HG03439 (cell line): ENCODE measurements at regions not wholly inside any gene's neighbourhood (a gene's known extent, or its start where the extent isn't known, plus 50 kb on each side); places are given as distances from the start of the nearest gene placed in this dataset.

Experiments
- ATAC-seq: cut with Tn5 transposase; IDR thresholded peaks from one replicate; pipeline ENCODE4 v1.9.1; 2021; ENCODE audit warnings: mild to moderate bottlenecking, moderate library complexity; ENCODE audit not compliant: unreplicated experiment

DNA sequence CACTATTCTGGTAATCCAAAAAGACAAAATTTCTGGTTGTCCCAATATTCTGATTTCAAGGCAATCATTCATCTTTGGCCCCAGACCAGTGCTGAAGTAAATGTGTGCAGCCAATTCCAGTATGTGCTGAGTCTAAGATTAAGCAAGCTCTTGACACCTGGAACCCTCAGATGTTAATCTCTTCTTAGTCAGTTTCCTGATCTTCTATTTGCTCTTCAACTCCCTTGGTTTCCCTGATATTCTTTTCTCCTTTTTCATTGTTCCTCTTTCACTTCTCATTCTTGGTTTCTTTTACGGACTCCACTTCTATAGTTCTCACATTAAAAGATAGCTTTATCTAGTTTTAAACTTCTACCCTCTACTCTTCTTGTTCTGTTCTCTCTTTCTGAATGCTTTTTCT, 445.7 kb upstream of the FANCL start:
- ATAC-seq = no peak

- no peak for ATAC-seq
These were observed 439.7 kb upstream of the FANCL start for GRCh38 chr2:58680755-58681310.

DNA sequence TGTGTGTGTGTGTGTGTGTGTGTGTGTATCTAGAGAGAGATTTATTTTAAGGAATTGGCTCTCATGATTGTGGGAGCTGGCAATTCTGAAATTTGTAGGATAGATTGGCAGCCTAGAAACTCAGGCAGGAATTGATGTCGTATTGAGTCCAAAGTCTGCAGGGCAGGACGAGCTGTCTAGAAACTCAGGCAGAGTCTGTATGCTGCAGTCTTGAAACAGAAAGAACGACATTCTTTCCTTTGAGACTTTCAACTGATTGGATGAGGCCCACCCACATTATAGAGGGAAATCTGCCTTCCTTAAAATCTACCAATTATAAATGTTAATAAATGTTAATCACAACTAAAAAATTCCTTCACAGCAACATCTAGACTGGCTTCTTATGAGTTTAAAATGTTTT, 436.6 kb upstream of the FANCL start:
- no peak for ATAC-seq

- ATAC-seq = no peak
These were observed 430.6 kb upstream of the FANCL start for GRCh38 chr2:58671675-58672074.

DNA sequence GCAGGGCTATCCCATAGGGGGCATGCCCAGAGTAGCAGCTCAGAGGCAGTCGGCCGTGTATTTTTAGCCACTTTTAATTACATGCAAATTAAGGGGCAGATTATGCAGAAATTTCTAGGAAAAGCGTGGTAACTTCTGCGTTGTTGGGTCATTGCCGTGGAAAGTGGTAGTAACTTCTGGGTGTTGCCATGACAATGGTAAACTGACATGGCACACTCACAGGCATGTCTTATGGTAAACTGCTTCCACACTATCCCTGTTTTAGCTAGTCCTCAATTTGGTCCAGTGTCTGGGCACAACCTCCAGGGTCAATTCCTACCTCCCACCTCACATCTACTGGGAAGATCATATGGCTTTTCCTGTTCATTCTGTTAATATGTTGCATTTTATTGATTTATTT, 428.9 kb upstream of the FANCL start:
- ATAC-seq = no peak

GRCh38 chr2:58667137-58667774, 426.1 kb upstream of the FANCL start:
- no peak for ATAC-seq

DNA sequence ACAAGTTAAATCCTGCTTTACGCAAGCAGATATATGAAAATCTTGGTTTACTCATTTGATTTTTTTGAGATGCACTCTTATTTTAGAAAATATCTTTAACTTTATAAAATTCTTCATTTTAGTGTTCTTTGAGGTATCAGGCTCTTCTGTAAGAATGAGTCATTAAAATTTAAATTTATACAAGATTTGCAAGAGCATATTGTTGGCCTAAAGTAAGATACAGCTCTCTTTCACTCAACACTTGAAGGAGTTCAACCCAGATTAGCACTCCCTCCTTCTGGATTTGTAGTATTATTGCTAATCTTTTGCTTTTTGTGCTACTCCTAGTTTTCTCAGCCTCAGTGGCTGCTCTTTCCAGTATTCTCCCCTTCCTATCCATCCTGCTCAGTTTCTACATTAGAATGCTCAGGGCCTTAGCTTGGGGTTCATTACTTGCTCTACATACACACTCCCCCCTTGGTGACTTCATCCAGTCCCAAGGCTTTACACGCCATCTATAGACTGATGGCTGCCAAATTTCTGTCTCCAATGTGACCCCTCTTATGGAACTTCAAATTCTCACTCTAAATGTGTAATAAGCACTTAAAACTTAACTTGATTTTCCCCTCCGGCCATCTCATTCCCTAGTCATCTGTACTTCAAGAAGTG, 425.3 kb upstream of the FANCL start:
- no peak for ATAC-seq

DNA sequence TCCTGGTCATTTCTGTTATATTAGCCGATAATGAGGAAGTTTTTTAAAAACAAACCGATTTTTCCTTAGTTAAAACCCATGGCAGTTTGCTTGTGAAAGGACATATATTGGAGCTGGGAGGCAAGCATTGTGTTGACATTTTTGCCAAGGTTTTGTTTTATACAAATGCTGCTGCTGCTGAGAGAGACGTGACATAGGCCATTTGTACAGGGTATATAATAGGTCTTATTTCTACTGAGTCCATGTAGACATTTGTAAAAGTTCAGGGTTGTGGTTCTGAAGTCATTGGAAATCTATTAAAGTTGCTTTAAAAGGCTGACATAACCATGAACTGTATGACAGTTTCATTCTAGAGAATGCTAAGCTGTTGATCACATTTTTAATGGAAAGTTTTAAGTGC, 424.0 kb upstream of the FANCL start:
- ATAC-seq = no peak

GRCh38 chr2:58664523-58665151, 423.5 kb upstream of the FANCL start:
- no peak for ATAC-seq

DNA sequence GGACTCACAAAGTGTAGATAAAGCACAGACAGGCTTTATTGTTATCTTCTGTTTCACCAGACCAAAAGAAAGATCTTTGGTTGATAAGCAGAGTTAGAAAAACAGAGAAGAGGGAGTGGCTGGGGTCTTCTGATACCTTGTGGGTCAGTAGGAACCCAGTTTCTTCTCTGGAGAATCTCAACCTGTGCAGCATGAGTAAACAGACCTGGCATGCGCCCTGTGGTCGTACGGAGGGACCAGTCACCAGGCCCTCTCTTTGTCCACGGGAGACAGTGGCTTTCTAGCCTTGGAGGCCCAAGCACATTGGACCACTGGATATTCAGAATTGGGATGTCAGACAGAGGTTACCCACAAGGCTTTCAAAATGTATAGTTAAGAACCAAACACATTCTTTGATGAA, 418.9 kb upstream of the FANCL start:
- no peak for ATAC-seq

GRCh38 chr2:58655152-58655551, 414.0 kb upstream of the FANCL start:
- no peak for ATAC-seq

DNA sequence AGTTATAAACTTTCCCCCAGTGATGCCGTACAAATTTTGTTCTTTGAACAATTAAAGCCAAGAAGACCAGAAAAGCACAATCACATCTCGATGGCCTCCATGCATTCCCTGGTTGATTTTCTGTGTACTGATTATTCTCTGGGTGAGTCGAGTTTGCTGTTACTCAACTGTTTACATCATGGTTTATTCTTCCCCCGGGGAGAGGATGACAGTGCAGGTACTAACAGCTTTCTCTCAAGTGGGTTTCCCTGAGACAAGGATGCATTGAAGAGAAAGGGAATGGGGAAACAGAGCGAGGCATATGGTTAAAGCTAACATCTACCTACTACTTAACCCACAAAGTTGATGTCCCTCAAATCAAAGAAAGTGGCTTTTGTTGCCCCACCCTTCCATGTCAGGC, 410.8 kb upstream of the FANCL start:
- ATAC-seq = no peak

DNA sequence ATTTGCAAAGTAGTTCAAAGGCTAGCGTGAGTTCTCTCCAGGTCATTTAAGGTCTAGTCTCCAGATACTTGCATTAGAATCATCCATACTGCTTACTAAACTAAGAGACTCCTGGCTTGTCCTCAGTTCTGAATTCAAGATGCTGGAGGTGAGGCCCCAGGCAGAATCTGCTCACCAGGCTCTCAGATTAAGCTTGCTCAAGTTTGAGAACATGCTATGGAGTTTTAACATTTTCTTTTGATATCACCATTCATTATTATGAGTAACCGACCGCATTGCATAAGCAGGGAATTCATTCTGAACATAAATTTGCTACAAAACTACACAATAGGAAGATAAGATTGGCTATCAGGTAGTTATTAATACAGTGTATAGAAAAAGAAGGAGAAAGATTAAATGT, 409.7 kb upstream of the FANCL start:
- no peak for ATAC-seq

- ATAC-seq = no peak
These were observed 408.6 kb upstream of the FANCL start for GRCh38 chr2:58649756-58650155.

DNA sequence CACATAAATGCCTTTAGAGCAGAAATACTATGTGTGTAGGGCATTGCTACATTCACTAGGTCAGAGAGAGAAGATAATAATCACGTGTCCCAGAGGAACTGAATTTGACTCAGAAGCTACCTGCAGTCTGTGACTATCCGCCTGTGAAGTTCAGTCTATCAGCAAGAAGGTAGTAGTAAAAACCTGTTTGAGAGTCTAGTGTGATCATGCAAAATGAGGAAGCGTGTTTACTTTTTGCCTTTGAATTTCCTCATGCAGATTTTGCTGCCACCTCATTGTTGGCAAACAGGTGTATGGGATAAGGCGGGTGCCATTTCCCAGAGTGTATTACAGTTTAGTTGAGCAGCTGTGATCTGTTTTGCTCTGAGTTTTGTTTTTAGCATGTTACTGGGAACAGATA, 403.9 kb upstream of the FANCL start:
- ATAC-seq = no peak

- ATAC-seq = no peak
These were observed 403.3 kb upstream of the FANCL start for GRCh38 chr2:58644451-58644850.

GRCh38 chr2:58641001-58641400, 399.9 kb upstream of the FANCL start:
- no peak for ATAC-seq

- ATAC-seq = no peak
These were observed 398.9 kb upstream of the FANCL start for GRCh38 chr2:58640042-58640441.

DNA sequence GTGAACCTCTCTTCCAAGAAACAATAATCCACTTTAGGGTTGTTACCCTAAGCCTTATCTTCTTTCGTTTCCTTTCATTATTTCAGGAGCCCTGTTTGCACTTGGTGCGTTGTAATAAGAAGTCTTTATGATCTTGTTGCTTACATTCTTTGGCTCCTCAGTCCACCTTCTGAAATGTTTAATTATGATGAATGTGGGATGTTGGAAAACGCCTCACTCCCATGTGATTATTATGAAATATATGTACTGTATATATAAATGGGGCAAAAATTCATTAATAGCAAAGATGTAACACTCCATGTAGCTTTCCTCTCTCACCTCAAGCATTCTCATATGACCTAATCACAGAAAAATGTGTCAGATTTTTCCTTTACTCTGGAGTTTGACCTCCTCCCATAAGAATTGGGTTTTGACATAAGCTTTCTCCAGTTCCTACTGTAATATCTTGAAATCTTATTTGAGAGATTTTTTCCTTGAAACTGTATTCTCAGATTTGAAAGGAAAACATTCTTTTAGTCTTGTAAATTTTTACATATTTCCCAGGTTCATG, 397.2 kb upstream of the FANCL start:
- ATAC-seq = no peak

DNA sequence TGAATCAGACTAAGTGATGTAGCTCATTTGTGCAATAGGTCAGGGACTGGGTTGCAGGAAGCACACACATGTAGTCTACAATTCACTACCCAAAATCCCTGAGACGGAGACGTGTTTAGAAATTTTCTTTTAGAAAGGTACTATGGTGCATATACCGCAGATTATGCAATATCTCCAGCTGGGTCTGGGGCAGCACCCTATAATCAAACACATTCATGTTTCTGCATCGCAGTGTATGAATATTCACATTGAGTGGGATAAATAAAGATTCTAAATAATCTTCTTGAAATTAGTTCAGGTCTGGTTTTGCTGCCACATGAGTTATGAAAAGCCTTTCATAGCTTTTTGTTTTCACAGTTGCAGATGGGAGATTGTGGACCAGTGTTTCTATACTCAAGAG, 395.7 kb upstream of the FANCL start:
- ATAC-seq = no peak

DNA sequence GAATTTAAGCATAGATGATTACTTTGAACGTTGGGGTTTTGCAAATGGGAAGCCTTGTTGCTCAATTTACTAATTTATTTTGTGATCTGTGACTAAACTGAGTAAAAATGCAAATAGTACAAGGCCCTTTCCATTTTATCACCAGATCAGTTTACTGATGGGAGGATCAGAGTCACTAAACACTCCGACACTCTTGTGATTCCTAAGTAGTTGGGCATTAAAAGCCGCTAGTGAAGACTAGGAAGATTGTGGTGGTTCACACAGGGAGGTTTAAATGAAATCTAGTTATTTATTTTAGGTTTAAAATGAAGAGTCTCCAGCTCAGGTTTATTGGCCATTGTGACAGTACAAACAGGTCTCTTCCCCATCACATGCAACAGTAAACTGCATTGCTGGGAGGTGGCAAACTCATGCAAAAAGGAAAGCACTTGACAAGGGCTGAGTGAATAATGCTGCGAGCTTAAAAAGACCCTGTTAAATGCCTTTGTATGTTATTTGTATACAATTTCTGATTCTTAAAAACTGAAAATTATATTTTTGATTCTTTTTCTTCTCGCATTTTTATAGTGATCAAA, 394.8 kb upstream of the FANCL start:
- no peak for ATAC-seq
